ENCODE measurements at regions not wholly inside any gene's neighbourhood (a gene's known extent, or its start where the extent isn't known, plus 50 kb on each side); places are given as distances from the start of the nearest gene placed in this dataset.
A peak's percentile ranks its signal among the peaks of the same experiment; 100 is the strongest.

DNA sequence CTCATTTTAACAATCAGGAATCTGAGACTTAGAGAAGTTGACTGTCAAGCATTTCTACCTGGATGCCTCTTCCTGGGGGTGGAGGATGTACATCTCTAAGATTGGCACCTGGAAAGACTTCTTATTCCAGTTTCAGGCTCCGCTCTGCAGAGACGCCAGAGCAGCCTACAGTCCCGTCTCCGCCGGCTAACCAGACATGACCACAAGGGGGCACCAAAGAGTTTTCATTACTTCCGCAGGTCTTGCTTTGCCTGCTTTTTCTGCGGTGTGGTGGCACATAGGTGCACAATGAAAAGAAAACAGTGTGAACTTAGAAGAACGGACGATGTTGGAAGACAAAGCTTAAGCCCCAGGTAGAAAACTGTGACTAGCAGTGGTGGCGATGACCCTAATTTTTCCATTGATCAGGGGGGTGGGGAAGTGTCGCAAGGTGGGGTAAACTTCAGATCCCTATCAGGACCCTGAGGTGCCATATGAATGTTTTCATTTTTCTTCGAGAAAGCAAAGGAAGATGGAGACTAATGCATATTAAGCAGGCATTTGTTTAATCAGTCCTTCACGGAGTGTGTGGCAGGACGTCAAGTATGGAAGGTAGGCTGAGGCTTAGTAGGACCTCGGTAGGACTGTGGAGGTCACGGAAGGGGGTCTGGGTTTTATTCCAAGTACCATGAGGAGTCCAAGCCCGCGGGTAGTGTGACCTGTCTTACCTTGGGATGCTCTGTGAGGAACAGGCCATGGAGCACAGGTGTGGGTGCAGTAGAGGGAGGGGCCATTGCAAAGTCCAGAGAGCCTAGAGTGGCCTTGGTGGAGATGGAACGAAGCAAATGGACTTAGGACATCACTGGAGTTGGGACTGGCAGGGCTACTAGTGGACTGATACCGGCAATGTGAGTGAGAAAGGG is 60.1 kb upstream of the SORCS3 start:
- Histone ChIP-seq H3K4me1 (ENCODE audit: control insufficient read depth in 1 of 2, low read depth in 2 of 2) (no peaks in the 10 kb centered on the region), H3K9me3 (no peaks in the 10 kb centered on the region), H3K36me3 (no peaks in the 10 kb centered on the region), H3K4me3 (peak overlapping the region; percentile 10), H3K27ac (no peak overlapping the region), H3K27me3 (replicated peaks; ENCODE audit: insufficient read depth) (no peaks in the 10 kb centered on the region)
- ATAC-seq (ENCODE audit: insufficient number of reproducible peaks, low FRiP score, low read depth) (no peak), DNase-seq (ENCODE audit: low spot score) (peak; percentile 25)
- TF ChIP-seq, protein P1, sequence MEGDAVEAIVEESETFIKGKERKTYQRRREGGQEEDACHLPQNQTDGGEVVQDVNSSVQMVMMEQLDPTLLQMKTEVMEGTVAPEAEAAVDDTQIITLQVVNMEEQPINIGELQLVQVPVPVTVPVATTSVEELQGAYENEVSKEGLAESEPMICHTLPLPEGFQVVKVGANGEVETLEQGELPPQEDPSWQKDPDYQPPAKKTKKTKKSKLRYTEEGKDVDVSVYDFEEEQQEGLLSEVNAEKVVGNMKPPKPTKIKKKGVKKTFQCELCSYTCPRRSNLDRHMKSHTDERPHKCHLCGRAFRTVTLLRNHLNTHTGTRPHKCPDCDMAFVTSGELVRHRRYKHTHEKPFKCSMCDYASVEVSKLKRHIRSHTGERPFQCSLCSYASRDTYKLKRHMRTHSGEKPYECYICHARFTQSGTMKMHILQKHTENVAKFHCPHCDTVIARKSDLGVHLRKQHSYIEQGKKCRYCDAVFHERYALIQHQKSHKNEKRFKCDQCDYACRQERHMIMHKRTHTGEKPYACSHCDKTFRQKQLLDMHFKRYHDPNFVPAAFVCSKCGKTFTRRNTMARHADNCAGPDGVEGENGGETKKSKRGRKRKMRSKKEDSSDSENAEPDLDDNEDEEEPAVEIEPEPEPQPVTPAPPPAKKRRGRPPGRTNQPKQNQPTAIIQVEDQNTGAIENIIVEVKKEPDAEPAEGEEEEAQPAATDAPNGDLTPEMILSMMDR (IDR thresholded peaks at IDR 0.05), result peak; percentile 83

DNA sequence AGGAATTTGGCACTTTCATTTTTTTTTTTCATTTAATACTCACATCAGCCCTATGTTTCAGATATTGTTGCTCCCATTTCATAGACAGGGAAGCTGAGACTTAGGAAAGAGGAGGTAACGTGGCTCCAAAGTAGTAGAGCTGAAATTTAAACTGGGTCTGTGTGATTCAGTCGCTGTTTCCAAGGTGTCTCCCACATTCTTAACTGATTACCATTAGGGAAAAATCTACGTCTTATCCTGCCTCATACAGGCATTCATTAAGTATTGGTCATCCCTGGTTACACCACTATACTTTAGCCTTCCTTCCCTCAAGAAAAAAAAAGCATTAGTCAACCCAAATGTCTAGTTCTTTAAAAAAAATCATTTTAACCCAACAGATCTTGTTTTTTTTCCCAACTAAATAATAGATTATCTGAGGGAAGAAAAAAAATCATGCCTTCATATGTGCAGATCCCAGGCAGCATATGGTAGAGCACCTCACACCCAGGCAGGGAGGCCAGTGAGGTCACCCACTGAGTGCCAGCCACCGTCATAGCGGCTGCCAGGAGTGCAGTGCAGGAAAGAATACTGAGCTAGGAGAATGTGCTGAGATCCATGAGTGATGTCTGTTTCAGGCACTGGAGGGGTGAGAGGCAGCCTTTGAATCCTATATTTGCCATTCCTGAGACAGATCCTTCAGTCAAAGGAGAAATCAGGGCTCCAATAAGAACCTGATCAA is 59.0 kb upstream of the SORCS3 start:
- no peaks in the 10 kb centered on the region for H3K27me3 ChIP-seq (replicated peaks; ENCODE audit: insufficient read depth)
- no peaks in the 10 kb centered on the region for H3K9me3 ChIP-seq
- TF ChIP-seq, protein P1 (IDR thresholded peaks at IDR 0.05), result no peak
- no peak overlapping the region for H3K4me3 ChIP-seq
- no peaks in the 10 kb centered on the region for H3K4me1 ChIP-seq (ENCODE audit: control insufficient read depth in 1 of 2, low read depth in 2 of 2)
- no peak for DNase-seq (ENCODE audit: low spot score)
- no peak for ATAC-seq (ENCODE audit: insufficient number of reproducible peaks, low FRiP score, low read depth)
- no peaks in the 10 kb centered on the region for H3K36me3 ChIP-seq
- H3K27ac ChIP-seq, result no peak overlapping the region

DNA sequence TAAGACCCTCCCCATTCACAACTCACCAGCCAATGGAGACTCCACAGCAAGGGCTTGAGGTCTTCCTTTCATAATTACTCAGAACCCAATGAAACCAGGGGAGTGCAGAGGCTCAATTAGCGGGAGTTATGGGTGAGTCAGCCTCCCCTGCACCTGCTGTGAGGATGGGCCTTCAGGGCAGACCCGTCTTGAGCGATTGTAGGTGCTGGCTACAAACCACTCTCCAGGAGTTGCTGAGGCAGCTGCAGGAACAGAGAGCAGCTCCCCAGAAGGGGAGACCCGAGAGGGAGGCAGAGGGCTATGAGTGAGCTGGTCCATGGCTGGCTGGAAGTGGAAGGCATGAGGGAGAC is 58.5 kb upstream of the SORCS3 start:
- TF ChIP-seq, protein P1 (IDR thresholded peaks at IDR 0.05), result no peak
- Histone ChIP-seq H3K27ac (no peak overlapping the region), H3K4me3 (no peak overlapping the region), H3K9me3 (no peaks in the 10 kb centered on the region), H3K27me3 (replicated peaks; ENCODE audit: insufficient read depth) (no peaks in the 10 kb centered on the region), H3K36me3 (no peaks in the 10 kb centered on the region), H3K4me1 (ENCODE audit: control insufficient read depth in 1 of 2, low read depth in 2 of 2) (no peaks in the 10 kb centered on the region)
- ATAC-seq (ENCODE audit: insufficient number of reproducible peaks, low FRiP score, low read depth), result no peak
- no peak for DNase-seq (ENCODE audit: low spot score)

DNA sequence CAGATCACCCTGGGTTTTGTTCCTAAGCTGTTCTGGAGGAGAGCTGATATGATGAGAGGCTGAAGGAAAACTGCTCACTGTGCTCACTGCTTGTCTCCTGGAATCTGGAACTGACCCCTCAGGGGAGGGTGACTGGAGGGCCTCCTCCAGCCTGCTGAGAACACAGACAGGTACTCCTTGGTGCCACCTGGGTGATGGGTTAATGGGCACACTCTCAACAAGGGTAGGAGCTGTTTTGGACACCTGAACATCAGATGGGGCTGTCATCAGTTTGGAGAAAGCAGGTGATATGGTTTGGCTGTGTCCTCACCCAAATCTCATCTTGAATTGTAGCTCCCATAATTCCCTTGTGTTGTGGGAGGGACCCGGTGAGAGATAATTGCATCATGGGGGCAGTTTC is 58.1 kb upstream of the SORCS3 start:
- TF ChIP-seq, protein P1 (IDR thresholded peaks at IDR 0.05), result no peak

DNA sequence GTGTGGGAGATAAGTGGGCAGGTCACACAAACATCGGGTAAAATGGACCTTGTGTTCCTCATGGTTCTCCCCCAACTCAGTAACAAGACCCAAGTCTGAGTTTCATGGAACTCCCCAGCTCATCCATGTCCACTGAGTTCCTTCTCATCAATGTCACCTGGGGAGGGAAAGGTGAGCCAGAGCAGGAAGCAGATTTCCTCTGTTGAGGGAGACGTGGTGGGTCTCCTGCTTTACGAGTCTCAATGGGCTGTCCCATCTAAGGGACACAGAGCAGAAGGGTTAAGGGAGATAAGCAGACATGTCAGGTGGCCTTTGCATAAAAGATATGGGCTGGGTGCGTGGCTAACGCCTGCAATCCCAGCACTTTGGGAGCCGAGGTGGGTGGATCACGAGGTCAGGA is 56.5 kb upstream of the SORCS3 start:
- DNase-seq (ENCODE audit: low spot score), result no peak

More for the DNA sequence above, 58.1 kb upstream of the SORCS3 start:
- H3K27me3 ChIP-seq (replicated peaks; ENCODE audit: insufficient read depth), result no peaks in the 10 kb centered on the region
- no peaks in the 10 kb centered on the region for H3K36me3 ChIP-seq
- H3K4me1 ChIP-seq (ENCODE audit: control insufficient read depth in 1 of 2, low read depth in 2 of 2), result no peaks in the 10 kb centered on the region
- H3K27ac ChIP-seq, result no peak overlapping the region
- H3K9me3 ChIP-seq, result no peaks in the 10 kb centered on the region
- no peak for ATAC-seq (ENCODE audit: insufficient number of reproducible peaks, low FRiP score, low read depth)
- DNase-seq (ENCODE audit: low spot score), result no peak
- no peak overlapping the region for H3K4me3 ChIP-seq

More for the DNA sequence above, 56.5 kb upstream of the SORCS3 start:
- Histone ChIP-seq H3K4me1 (ENCODE audit: control insufficient read depth in 1 of 2, low read depth in 2 of 2) (no peaks in the 10 kb centered on the region), H3K27me3 (replicated peaks; ENCODE audit: insufficient read depth) (no peaks in the 10 kb centered on the region), H3K36me3 (no peaks in the 10 kb centered on the region), H3K9me3 (no peaks in the 10 kb centered on the region), H3K27ac (no peak overlapping the region), H3K4me3 (no peak overlapping the region)
- ATAC-seq (ENCODE audit: insufficient number of reproducible peaks, low FRiP score, low read depth), result no peak
- TF ChIP-seq, protein P1 (IDR thresholded peaks at IDR 0.05), result no peak
